ENCODE measurements at regions not wholly inside any gene's neighbourhood (a gene's known extent, or its start where the extent isn't known, plus 50 kb on each side); places are given as distances from the start of the nearest gene placed in this dataset.

GRCh38 chr10:117927332-117927731 is 119.4 kb downstream of the RAB11FIP2 start:
- H3K9me3 ChIP-seq (ENCODE audit: control insufficient read depth, insufficient read depth, low read length) = no peaks in the 10 kb centered on the region
- H3K4me1 ChIP-seq (ENCODE audit: control insufficient read depth, insufficient read depth, low read length) = peaks cover 15% of the 10 kb centered on the region
- no peak overlapping the region for H3K9ac ChIP-seq (ENCODE audit: low read depth, low read length)
- H3K4me3 ChIP-seq (ENCODE audit: low read depth, low read length) = no peak overlapping the region
- no peaks in the 10 kb centered on the region for H3K27me3 ChIP-seq (ENCODE audit: control insufficient read depth, insufficient read depth, low read length)
- no peaks in the 10 kb centered on the region for H3K36me3 ChIP-seq (ENCODE audit: control insufficient read depth, insufficient read depth, low read length)

GRCh38 chr10:117927871-117928270 is 118.9 kb downstream of the RAB11FIP2 start:
- H3K9ac ChIP-seq (ENCODE audit: low read depth, low read length) = no peak overlapping the region
- no peaks in the 10 kb centered on the region for H3K9me3 ChIP-seq (ENCODE audit: control insufficient read depth, insufficient read depth, low read length)
- H3K4me1 ChIP-seq (ENCODE audit: control insufficient read depth, insufficient read depth, low read length) = peaks cover 15% of the 10 kb centered on the region
- no peaks in the 10 kb centered on the region for H3K36me3 ChIP-seq (ENCODE audit: control insufficient read depth, insufficient read depth, low read length)
- H3K4me3 ChIP-seq (ENCODE audit: low read depth, low read length) = no peak overlapping the region
- H3K27me3 ChIP-seq (ENCODE audit: control insufficient read depth, insufficient read depth, low read length) = no peaks in the 10 kb centered on the region

- no peak overlapping the region for H3K4me3 ChIP-seq (ENCODE audit: low read depth, low read length)
- H3K4me1 ChIP-seq (ENCODE audit: control insufficient read depth, insufficient read depth, low read length) = peaks cover 15% of the 10 kb centered on the region
- no peaks in the 10 kb centered on the region for H3K36me3 ChIP-seq (ENCODE audit: control insufficient read depth, insufficient read depth, low read length)
- H3K27me3 ChIP-seq (ENCODE audit: control insufficient read depth, insufficient read depth, low read length) = no peaks in the 10 kb centered on the region
- no peaks in the 10 kb centered on the region for H3K9me3 ChIP-seq (ENCODE audit: control insufficient read depth, insufficient read depth, low read length)
- H3K9ac ChIP-seq (ENCODE audit: low read depth, low read length) = no peak overlapping the region
Observed at GRCh38 chr10:117928281-117928680, 118.5 kb downstream of the RAB11FIP2 start.

DNA sequence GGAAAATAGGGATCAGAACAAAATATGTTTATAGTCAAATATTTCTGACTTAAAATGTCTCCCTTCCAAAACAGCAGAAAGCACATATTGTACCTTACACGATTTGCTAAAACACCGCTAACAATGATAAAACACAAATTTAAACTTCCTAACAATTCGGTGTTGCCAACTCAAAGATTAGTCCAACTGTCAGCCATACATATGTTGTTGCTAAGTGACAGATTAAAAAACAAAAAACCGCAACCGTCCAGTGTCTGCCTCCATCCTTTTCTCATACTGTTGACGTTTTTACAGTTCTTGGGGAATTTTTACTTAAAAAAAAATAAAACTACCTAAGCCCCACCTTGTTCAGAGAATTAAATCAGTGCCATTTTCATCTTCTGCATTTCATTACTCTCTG is 118.0 kb downstream of the RAB11FIP2 start:
- Histone ChIP-seq H3K4me3 (ENCODE audit: low read depth, low read length) (no peak overlapping the region), H3K9ac (ENCODE audit: low read depth, low read length) (no peak overlapping the region), H3K4me1 (ENCODE audit: control insufficient read depth, insufficient read depth, low read length) (peaks cover 15% of the 10 kb centered on the region), H3K27me3 (ENCODE audit: control insufficient read depth, insufficient read depth, low read length) (no peaks in the 10 kb centered on the region), H3K36me3 (ENCODE audit: control insufficient read depth, insufficient read depth, low read length) (no peaks in the 10 kb centered on the region), H3K9me3 (ENCODE audit: control insufficient read depth, insufficient read depth, low read length) (no peaks in the 10 kb centered on the region)

- no peak overlapping the region for H3K4me3 ChIP-seq (ENCODE audit: low read depth, low read length)
- H3K36me3 ChIP-seq (ENCODE audit: control insufficient read depth, insufficient read depth, low read length) = no peaks in the 10 kb centered on the region
- H3K27me3 ChIP-seq (ENCODE audit: control insufficient read depth, insufficient read depth, low read length) = no peaks in the 10 kb centered on the region
- peaks cover 15% of the 10 kb centered on the region for H3K4me1 ChIP-seq (ENCODE audit: control insufficient read depth, insufficient read depth, low read length)
- H3K9me3 ChIP-seq (ENCODE audit: control insufficient read depth, insufficient read depth, low read length) = no peaks in the 10 kb centered on the region
- H3K9ac ChIP-seq (ENCODE audit: low read depth, low read length) = no peak overlapping the region
Observed at GRCh38 chr10:117929327-117930067, 117.2 kb downstream of the RAB11FIP2 start.

GRCh38 chr10:117931078-117931477 is 115.7 kb downstream of the RAB11FIP2 start:
- peaks cover 19% of the 10 kb centered on the region for H3K4me1 ChIP-seq (ENCODE audit: control insufficient read depth, insufficient read depth, low read length)
- H3K9ac ChIP-seq (ENCODE audit: low read depth, low read length) = no peak overlapping the region
- H3K9me3 ChIP-seq (ENCODE audit: control insufficient read depth, insufficient read depth, low read length) = no peaks in the 10 kb centered on the region
- no peak overlapping the region for H3K4me3 ChIP-seq (ENCODE audit: low read depth, low read length)
- no peaks in the 10 kb centered on the region for H3K36me3 ChIP-seq (ENCODE audit: control insufficient read depth, insufficient read depth, low read length)
- no peaks in the 10 kb centered on the region for H3K27me3 ChIP-seq (ENCODE audit: control insufficient read depth, insufficient read depth, low read length)

GRCh38 chr10:117933036-117933435 is 113.7 kb downstream of the RAB11FIP2 start:
- no peak overlapping the region for H3K9ac ChIP-seq (ENCODE audit: low read depth, low read length)
- no peak overlapping the region for H3K4me3 ChIP-seq (ENCODE audit: low read depth, low read length)
- H3K27me3 ChIP-seq (ENCODE audit: control insufficient read depth, insufficient read depth, low read length) = no peaks in the 10 kb centered on the region
- no peaks in the 10 kb centered on the region for H3K36me3 ChIP-seq (ENCODE audit: control insufficient read depth, insufficient read depth, low read length)
- no peaks in the 10 kb centered on the region for H3K9me3 ChIP-seq (ENCODE audit: control insufficient read depth, insufficient read depth, low read length)
- H3K4me1 ChIP-seq (ENCODE audit: control insufficient read depth, insufficient read depth, low read length) = peaks cover 11% of the 10 kb centered on the region

DNA sequence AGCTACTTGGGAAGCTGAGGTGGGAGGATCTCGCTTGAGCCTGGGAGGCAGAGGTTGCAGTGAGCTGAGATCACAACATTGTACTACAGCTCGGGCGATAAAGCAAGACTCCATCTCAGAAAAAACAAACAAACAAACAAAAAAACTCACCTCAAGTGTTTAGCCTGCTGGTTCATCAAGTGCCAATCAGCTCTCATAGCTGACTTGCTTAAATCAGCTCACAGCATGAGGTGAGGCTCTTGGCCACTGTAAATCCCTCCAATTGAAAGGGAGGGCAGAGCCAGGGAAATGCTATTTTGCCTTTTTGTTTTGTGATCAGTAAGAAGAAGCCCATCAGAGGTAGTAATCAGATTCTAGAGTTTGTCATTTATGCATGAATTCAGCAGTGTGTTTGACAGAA is 112.3 kb downstream of the RAB11FIP2 start:
- H3K36me3 ChIP-seq (ENCODE audit: control insufficient read depth, insufficient read depth, low read length) = no peaks in the 10 kb centered on the region
- no peak overlapping the region for H3K4me3 ChIP-seq (ENCODE audit: low read depth, low read length)
- peaks cover 8% of the 10 kb centered on the region for H3K4me1 ChIP-seq (ENCODE audit: control insufficient read depth, insufficient read depth, low read length)
- no peaks in the 10 kb centered on the region for H3K9me3 ChIP-seq (ENCODE audit: control insufficient read depth, insufficient read depth, low read length)
- no peak overlapping the region for H3K9ac ChIP-seq (ENCODE audit: low read depth, low read length)
- H3K27me3 ChIP-seq (ENCODE audit: control insufficient read depth, insufficient read depth, low read length) = no peaks in the 10 kb centered on the region

GRCh38 chr10:117936141-117936540 is 110.6 kb downstream of the RAB11FIP2 start:
- H3K4me1 ChIP-seq (ENCODE audit: control insufficient read depth, insufficient read depth, low read length) = peaks cover 4% of the 10 kb centered on the region
- H3K9ac ChIP-seq (ENCODE audit: low read depth, low read length) = no peak overlapping the region
- no peaks in the 10 kb centered on the region for H3K9me3 ChIP-seq (ENCODE audit: control insufficient read depth, insufficient read depth, low read length)
- H3K4me3 ChIP-seq (ENCODE audit: low read depth, low read length) = no peak overlapping the region
- H3K27me3 ChIP-seq (ENCODE audit: control insufficient read depth, insufficient read depth, low read length) = no peaks in the 10 kb centered on the region
- H3K36me3 ChIP-seq (ENCODE audit: control insufficient read depth, insufficient read depth, low read length) = no peaks in the 10 kb centered on the region

DNA sequence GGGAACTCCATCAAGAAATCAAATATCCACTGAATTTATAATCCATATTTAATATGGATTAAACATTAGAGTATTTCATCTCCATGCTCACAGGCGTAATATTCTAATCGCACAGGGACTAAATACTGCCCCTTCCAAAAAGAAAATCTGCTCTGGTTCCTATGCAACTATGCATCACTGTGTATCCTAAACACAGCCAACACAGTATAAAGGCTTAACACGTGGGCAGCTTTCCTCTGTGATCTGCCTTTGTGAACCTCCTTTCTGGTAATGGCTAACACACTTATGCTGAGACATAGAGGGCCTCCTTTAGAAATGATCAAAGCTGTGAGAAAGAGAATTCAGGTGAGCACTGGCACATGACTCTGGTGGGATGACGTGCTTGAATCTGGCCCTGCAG is 110.2 kb downstream of the RAB11FIP2 start:
- Histone ChIP-seq H3K4me3 (ENCODE audit: low read depth, low read length) (no peak overlapping the region), H3K27me3 (ENCODE audit: control insufficient read depth, insufficient read depth, low read length) (no peaks in the 10 kb centered on the region), H3K36me3 (ENCODE audit: control insufficient read depth, insufficient read depth, low read length) (no peaks in the 10 kb centered on the region), H3K9ac (ENCODE audit: low read depth, low read length) (no peak overlapping the region), H3K4me1 (ENCODE audit: control insufficient read depth, insufficient read depth, low read length) (peaks cover 4% of the 10 kb centered on the region), H3K9me3 (ENCODE audit: control insufficient read depth, insufficient read depth, low read length) (no peaks in the 10 kb centered on the region)

- no peak overlapping the region for H3K9ac ChIP-seq (ENCODE audit: low read depth, low read length)
- no peaks in the 10 kb centered on the region for H3K9me3 ChIP-seq (ENCODE audit: control insufficient read depth, insufficient read depth, low read length)
- H3K36me3 ChIP-seq (ENCODE audit: control insufficient read depth, insufficient read depth, low read length) = no peaks in the 10 kb centered on the region
- H3K4me3 ChIP-seq (ENCODE audit: low read depth, low read length) = no peak overlapping the region
- peaks cover 4% of the 10 kb centered on the region for H3K4me1 ChIP-seq (ENCODE audit: control insufficient read depth, insufficient read depth, low read length)
- no peaks in the 10 kb centered on the region for H3K27me3 ChIP-seq (ENCODE audit: control insufficient read depth, insufficient read depth, low read length)
Observed at GRCh38 chr10:117936976-117937375, 109.8 kb downstream of the RAB11FIP2 start.

- no peaks in the 10 kb centered on the region for H3K9me3 ChIP-seq (ENCODE audit: control insufficient read depth, insufficient read depth, low read length)
- H3K27me3 ChIP-seq (ENCODE audit: control insufficient read depth, insufficient read depth, low read length) = no peaks in the 10 kb centered on the region
- H3K4me3 ChIP-seq (ENCODE audit: low read depth, low read length) = no peak overlapping the region
- H3K9ac ChIP-seq (ENCODE audit: low read depth, low read length) = no peak overlapping the region
- peaks cover 4% of the 10 kb centered on the region for H3K4me1 ChIP-seq (ENCODE audit: control insufficient read depth, insufficient read depth, low read length)
- H3K36me3 ChIP-seq (ENCODE audit: control insufficient read depth, insufficient read depth, low read length) = no peaks in the 10 kb centered on the region
Observed at GRCh38 chr10:117938104-117938503, 108.6 kb downstream of the RAB11FIP2 start.
